ENCODE measurements at regions not wholly inside any gene's neighbourhood (a gene's known extent, or its start where the extent isn't known, plus 50 kb on each side); places are given as distances from the start of the nearest gene placed in this dataset.

DNA sequence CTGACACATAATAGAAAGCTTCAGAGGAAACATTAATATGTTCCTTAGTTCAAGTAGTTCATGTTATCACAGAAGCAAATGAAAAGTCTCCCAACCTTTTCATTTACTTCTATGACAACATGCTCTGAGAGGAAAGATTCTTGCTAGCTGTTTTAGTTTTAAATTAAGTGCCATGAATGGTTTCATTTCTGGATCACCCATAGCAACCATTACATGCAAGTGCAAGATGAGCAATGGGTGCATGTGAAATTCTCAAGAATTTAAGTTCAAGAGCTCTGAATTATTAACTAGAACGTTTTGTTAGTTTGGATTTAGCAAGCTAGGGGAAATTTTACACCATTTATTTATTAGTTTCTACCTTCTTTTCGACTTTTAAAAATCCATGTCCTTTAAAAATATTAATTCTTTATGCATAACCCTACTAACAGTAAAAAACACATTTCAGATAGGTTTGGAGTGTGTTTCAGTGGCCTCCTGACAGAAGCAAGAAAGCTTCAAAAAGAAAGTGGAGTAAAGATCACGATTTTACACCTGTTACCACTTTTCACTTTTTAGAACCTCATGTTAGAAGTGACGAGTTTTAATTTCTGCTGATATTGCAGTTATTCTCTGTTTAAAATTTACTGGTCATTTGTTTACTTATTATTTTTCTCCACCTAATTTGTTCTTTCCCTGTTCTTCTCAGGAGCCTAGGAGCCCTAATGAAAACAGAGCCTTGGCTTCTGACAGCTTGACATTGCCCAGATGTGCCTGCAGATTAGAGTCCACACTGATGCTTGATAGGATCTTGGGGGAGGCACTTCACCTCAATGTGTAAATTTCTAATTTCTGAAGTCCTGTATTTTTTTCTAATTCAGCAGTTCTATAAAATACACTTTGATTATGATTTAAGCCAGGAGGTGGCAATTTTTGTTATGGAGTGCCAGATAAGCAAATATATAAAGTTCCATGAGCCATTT, 995.3 kb upstream of the PHF14 start:
- DNase-seq (no peak), ATAC-seq (no peak)
- intact Hi-C loops (cut with micrococcal nuclease), result no loop called here
- no peaks in the 10 kb centered on the region for H3K27me3 Mint-ChIP-seq
- H3K36me3 Mint-ChIP-seq (ENCODE audit: low read depth), result no peaks in the 10 kb centered on the region
- no peaks in the 10 kb centered on the region for H3K9me3 Mint-ChIP-seq
- ChIA-PET POLR2A (no interaction called here), CTCF (interaction anchor here (0.7 kb wide), 1 partner anchor 817 kb away, joined by 3 read pairs; no protein-coding TSS in a partner anchor)
- H3K27ac Mint-ChIP-seq, result no peak overlapping the region
- no peaks in the 10 kb centered on the region for H3K4me1 Mint-ChIP-seq (ENCODE audit: low read depth)
- TF ChIP-seq, protein P1, sequence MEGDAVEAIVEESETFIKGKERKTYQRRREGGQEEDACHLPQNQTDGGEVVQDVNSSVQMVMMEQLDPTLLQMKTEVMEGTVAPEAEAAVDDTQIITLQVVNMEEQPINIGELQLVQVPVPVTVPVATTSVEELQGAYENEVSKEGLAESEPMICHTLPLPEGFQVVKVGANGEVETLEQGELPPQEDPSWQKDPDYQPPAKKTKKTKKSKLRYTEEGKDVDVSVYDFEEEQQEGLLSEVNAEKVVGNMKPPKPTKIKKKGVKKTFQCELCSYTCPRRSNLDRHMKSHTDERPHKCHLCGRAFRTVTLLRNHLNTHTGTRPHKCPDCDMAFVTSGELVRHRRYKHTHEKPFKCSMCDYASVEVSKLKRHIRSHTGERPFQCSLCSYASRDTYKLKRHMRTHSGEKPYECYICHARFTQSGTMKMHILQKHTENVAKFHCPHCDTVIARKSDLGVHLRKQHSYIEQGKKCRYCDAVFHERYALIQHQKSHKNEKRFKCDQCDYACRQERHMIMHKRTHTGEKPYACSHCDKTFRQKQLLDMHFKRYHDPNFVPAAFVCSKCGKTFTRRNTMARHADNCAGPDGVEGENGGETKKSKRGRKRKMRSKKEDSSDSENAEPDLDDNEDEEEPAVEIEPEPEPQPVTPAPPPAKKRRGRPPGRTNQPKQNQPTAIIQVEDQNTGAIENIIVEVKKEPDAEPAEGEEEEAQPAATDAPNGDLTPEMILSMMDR (IDR thresholded peaks at IDR 0.05), result no peak
- H3K4me3 Mint-ChIP-seq, result no peak overlapping the region

- DNase-seq (no peak), ATAC-seq (no peak)
- H3K36me3 Mint-ChIP-seq (ENCODE audit: low read depth), result no peaks in the 10 kb centered on the region
- ChIA-PET POLR2A (no interaction called here), CTCF (no interaction called here)
- intact Hi-C loops (cut with micrococcal nuclease), result no loop called here
- TF ChIP-seq, protein P1 (IDR thresholded peaks at IDR 0.05), result no peak
- no peaks in the 10 kb centered on the region for H3K9me3 Mint-ChIP-seq
- no peaks in the 10 kb centered on the region for H3K27me3 Mint-ChIP-seq
- no peak overlapping the region for H3K4me3 Mint-ChIP-seq
- H3K27ac Mint-ChIP-seq, result no peak overlapping the region
- no peaks in the 10 kb centered on the region for H3K4me1 Mint-ChIP-seq (ENCODE audit: low read depth)
Measured at GRCh38 chr7:9981742-9982349, 991.8 kb upstream of the PHF14 start.

- no peaks in the 10 kb centered on the region for H3K36me3 Mint-ChIP-seq (ENCODE audit: low read depth)
- no peak for ATAC-seq
- no peaks in the 10 kb centered on the region for H3K27me3 Mint-ChIP-seq
- peaks cover 3% of the 10 kb centered on the region for H3K9me3 Mint-ChIP-seq
- H3K4me3 Mint-ChIP-seq, result no peak overlapping the region
- H3K4me1 Mint-ChIP-seq (ENCODE audit: low read depth), result no peaks in the 10 kb centered on the region
- TF ChIP-seq, protein P1 (IDR thresholded peaks at IDR 0.05), result no peak
- ChIA-PET POLR2A (no interaction called here), CTCF (no interaction called here)
- DNase-seq, result no peak
- intact Hi-C loops (cut with micrococcal nuclease), result no loop called here
- H3K27ac Mint-ChIP-seq, result no peak overlapping the region
Measured at GRCh38 chr7:9983048-9983447, 990.6 kb upstream of the PHF14 start.

DNA sequence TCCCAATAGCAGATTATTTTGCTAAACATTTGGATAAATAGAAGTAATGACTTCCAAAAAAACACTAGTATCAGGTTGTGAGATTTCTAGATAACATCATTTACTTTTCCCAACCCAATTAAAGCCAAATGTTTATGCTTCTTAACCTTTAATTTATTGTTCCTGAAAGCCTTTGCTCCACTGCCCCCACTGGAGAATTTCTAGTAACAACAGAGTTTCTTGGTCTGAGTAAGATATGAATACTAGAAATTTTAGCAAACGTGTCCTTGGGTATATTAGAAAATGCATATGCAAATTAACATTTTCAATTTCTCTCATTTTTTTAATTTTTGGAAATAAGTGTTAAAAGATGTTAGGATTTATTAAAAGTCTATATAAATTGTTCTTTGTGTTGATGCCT, 958.0 kb upstream of the PHF14 start:
- Mint-ChIP-seq H3K4me3 (no peak overlapping the region), H3K4me1 (ENCODE audit: low read depth) (no peaks in the 10 kb centered on the region), H3K27me3 (no peaks in the 10 kb centered on the region), H3K36me3 (ENCODE audit: low read depth) (no peaks in the 10 kb centered on the region), H3K9me3 (peaks cover 14% of the 10 kb centered on the region), H3K27ac (no peak overlapping the region)
- intact Hi-C loops (cut with micrococcal nuclease), result no loop called here
- ATAC-seq (no peak), DNase-seq (no peak)
- ChIA-PET POLR2A (no interaction called here), CTCF (no interaction called here)
- TF ChIP-seq, protein P1 (IDR thresholded peaks at IDR 0.05), result no peak

DNA sequence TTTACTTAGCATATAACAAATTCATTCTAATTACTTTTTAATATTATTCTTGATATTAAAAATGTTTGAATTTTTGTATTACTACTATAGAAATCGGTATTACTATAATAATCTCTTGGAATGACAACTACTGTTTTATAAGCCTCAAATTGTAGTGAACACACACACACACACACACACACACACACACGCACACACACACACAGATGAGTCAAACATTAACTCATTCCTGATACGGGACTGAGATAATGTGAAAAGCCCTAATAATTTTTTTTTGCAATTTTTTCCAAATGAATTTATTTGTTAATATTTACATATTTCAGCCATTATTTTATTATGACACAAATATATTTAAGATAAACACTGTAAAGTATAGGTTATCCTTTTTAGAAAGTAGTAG, 951.2 kb upstream of the PHF14 start:
- DNase-seq, result no peak
- no peak for ATAC-seq
- Mint-ChIP-seq H3K27ac (no peak overlapping the region), H3K4me3 (no peak overlapping the region), H3K9me3 (peaks cover 4% of the 10 kb centered on the region), H3K4me1 (ENCODE audit: low read depth) (no peaks in the 10 kb centered on the region), H3K27me3 (no peaks in the 10 kb centered on the region), H3K36me3 (ENCODE audit: low read depth) (no peaks in the 10 kb centered on the region)
- CTCF ChIA-PET, result no interaction called here
- POLR2A ChIA-PET, result no interaction called here
- intact Hi-C loops (cut with micrococcal nuclease), result no loop called here
- TF ChIP-seq, protein P1 (IDR thresholded peaks at IDR 0.05), result no peak
